ENCODE measurements at regions not wholly inside any gene's neighbourhood (a gene's known extent, or its start where the extent isn't known, plus 50 kb on each side); places are given as distances from the start of the nearest gene placed in this dataset.

DNA sequence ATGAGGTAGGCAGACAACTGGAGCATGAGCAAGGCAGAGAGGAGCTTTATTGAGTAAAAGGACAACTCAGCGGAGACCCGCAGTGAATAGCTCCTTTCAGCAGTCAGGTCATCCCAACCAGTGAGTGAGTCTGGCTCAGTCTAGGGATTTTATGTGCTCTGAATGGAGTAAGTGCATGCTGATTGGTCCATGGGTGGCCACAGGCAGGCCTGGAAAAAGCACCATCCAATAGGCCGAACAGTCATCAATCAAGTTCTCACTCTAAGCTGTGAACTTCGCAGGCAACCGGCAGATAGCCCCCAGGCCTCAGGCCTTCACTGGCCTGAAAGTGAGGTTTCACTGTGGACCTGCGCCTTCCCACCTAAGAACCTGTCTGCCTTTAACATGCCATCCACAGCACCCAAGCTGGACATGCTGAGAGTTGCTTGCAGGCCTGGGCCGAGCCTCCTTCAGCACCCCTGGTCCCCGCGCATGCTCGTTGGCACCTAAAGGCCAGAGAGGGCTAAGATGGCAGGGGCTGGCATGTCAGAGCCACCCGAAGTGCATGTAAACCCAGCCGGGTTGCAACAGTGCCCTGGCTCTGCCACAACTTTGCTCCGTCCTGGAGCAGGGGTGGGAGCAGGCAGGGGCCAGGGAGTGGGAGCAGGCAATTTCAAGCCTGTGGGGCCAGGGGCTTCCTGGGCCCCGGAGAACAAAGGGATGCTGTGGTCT is 698.7 kb downstream of the SLITRK1 start (continued):
- TF ChIP-seq, protein P1, sequence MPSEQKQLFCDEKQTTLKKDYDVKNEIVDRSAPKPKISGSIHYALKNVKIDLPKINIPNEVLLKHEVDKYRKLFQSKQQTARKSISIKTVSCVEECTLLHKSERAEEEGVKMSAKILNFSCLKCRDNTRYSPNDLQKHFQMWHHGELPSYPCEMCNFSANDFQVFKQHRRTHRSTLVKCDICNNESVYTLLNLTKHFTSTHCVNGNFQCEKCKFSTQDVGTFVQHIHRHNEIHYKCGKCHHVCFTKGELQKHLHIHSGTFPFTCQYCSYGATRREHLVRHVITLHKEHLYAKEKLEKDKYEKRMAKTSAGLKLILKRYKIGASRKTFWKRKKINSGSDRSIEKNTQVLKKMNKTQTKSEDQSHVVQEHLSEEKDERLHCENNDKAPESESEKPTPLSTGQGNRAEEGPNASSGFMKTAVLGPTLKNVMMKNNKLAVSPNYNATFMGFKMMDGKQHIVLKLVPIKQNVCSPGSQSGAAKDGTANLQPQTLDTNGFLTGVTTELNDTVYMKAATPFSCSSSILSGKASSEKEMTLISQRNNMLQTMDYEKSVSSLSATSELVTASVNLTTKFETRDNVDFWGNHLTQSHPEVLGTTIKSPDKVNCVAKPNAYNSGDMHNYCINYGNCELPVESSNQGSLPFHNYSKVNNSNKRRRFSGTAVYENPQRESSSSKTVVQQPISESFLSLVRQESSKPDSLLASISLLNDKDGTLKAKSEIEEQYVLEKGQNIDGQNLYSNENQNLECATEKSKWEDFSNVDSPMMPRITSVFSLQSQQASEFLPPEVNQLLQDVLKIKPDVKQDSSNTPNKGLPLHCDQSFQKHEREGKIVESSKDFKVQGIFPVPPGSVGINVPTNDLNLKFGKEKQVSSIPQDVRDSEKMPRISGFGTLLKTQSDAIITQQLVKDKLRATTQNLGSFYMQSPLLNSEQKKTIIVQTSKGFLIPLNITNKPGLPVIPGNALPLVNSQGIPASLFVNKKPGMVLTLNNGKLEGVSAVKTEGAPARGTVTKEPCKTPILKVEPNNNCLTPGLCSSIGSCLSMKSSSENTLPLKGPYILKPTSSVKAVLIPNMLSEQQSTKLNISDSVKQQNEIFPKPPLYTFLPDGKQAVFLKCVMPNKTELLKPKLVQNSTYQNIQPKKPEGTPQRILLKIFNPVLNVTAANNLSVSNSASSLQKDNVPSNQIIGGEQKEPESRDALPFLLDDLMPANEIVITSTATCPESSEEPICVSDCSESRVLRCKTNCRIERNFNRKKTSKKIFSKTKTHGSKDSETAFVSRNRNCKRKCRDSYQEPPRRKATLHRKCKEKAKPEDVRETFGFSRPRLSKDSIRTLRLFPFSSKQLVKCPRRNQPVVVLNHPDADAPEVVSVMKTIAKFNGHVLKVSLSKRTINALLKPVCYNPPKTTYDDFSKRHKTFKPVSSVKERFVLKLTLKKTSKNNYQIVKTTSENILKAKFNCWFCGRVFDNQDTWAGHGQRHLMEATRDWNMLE (tag by site-specific recombination; conservative IDR thresholded peaks at IDR 0.05; ENCODE audit: low read depth), result no peak
- TF ChIP-seq, protein P2, sequence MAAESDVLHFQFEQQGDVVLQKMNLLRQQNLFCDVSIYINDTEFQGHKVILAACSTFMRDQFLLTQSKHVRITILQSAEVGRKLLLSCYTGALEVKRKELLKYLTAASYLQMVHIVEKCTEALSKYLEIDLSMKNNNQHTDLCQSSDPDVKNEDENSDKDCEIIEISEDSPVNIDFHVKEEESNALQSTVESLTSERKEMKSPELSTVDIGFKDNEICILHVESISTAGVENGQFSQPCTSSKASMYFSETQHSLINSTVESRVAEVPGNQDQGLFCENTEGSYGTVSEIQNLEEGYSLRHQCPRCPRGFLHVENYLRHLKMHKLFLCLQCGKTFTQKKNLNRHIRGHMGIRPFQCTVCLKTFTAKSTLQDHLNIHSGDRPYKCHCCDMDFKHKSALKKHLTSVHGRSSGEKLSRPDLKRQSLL (tag by site-specific recombination; IDR thresholded peaks at IDR 0.05), result no peak
- no peak for TF ChIP-seq YY1 (tag by site-specific recombination; IDR thresholded peaks at IDR 0.05)
- TF ChIP-seq ZNF658 (tag by site-specific recombination; IDR thresholded peaks at IDR 0.05), result no peak
- TF ChIP-seq, protein P3, sequence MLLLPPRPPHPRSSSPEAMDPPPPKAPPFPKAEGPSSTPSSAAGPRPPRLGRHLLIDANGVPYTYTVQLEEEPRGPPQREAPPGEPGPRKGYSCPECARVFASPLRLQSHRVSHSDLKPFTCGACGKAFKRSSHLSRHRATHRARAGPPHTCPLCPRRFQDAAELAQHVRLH (tag by site-specific recombination; IDR thresholded peaks at IDR 0.05), result no peak
- TF ChIP-seq WT1 (tag by site-specific recombination; IDR thresholded peaks at IDR 0.05), result no peak
- TF ChIP-seq OSR2 (tag by site-specific recombination; IDR thresholded peaks at IDR 0.05), result no peak

DNA sequence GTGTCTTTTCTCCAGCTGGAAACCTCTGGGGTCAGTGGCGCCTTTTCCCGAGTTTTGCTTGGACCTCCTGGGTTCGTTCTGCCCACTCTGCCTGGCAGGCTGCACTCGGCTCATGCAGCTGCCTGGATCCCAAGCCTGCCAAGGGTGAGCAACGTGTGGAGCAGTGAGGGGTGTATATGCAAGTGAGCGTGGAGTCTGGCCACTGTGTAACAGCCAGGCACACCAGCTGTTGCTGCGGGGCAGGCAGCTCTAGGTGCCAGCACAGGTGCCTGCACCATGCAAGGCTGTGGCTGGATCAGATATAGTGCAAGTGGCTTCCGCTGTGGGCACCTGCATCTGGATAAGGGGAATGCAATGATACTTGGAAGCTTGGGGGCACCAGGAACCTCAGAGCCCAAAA is 699.4 kb downstream of the SLITRK1 start:
- no peak overlapping the region for H3K4me3 ChIP-seq (ENCODE audit: low read depth, low read length)
- ChIA-PET CTCF (no interaction called here), POLR2A (no interaction called here)
- no peaks in the 10 kb centered on the region for H3K36me3 ChIP-seq (ENCODE audit: control insufficient read depth in 2 of 2, insufficient read depth in 1 of 2, low read length in 2 of 2)
- no peaks in the 10 kb centered on the region for H3K4me1 ChIP-seq (ENCODE audit: control insufficient read depth, insufficient read depth, low read length)
- no peaks in the 10 kb centered on the region for H3K9me3 ChIP-seq (ENCODE audit: control insufficient read depth, insufficient read depth, low read depth, low read length)
- no peak overlapping the region for H3K27ac ChIP-seq (ENCODE audit: extremely low read depth, low read depth, low read length)
- no peak for TF ChIP-seq ZNF660 (tag by site-specific recombination; IDR thresholded peaks at IDR 0.05)
- TF ChIP-seq ZNF610 (tag by site-specific recombination; IDR thresholded peaks at IDR 0.05; ENCODE audit: borderline replicate concordance), result no peak
- TF ChIP-seq ZNF175 (tag by site-specific recombination; IDR thresholded peaks at IDR 0.05), result no peak
- TF ChIP-seq, protein P4, sequence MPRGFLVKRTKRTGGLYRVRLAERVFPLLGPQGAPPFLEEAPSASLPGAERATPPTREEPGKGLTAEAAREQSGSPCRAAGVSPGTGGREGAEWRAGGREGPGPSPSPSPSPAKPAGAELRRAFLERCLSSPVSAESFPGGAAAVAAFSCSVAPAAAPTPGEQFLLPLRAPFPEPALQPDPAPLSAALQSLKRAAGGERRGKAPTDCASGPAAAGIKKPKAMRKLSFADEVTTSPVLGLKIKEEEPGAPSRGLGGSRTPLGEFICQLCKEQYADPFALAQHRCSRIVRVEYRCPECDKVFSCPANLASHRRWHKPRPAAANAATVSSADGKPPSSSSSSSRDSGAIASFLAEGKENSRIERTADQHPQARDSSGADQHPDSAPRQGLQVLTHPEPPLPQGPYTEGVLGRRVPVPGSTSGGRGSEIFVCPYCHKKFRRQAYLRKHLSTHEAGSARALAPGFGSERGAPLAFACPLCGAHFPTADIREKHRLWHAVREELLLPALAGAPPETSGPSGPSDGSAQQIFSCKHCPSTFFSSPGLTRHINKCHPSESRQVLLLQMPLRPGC (tag by site-specific recombination; IDR thresholded peaks at IDR 0.05), result no peak
- no peak for TF ChIP-seq ZNF558 (tag by site-specific recombination; IDR thresholded peaks at IDR 0.05)
- no peak for TF ChIP-seq ZFP41 (tag by site-specific recombination; IDR thresholded peaks at IDR 0.05; ENCODE audit: borderline replicate concordance)
- TF ChIP-seq, protein P5, sequence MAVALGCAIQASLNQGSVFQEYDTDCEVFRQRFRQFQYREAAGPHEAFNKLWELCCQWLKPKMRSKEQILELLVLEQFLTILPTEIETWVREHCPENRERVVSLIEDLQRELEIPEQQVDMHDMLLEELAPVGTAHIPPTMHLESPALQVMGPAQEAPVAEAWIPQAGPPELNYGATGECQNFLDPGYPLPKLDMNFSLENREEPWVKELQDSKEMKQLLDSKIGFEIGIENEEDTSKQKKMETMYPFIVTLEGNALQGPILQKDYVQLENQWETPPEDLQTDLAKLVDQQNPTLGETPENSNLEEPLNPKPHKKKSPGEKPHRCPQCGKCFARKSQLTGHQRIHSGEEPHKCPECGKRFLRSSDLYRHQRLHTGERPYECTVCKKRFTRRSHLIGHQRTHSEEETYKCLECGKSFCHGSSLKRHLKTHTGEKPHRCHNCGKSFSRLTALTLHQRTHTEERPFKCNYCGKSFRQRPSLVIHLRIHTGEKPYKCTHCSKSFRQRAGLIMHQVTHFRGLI (tag by site-specific recombination; IDR thresholded peaks at IDR 0.05), result no peak
- no peak for TF ChIP-seq ZBTB17 (tag by site-specific recombination; IDR thresholded peaks at IDR 0.05)
- TF ChIP-seq MZF1 (tag by site-specific recombination; IDR thresholded peaks at IDR 0.05; ENCODE audit: borderline replicate concordance), result no peak
- TF ChIP-seq ZNF561 (tag by site-specific recombination; IDR thresholded peaks at IDR 0.05; ENCODE audit: borderline replicate concordance), result no peak
